Anterior cingulate cortex (tissue), 58 donors: ENCODE measurements at regions not wholly inside any gene's neighbourhood (a gene's known extent, or its start where the extent isn't known, plus 50 kb on each side); places are given as distances from the start of the nearest gene placed in this dataset.

Experiments
- DNase-seq, 58 donors: peaks; one replicate each; lab custom pipeline; 2025; lab: John Stamatoyannopoulos, UW

GRCh38 chr13:84927442-84928169 lies 871.6 kb downstream of the SLITRK6 start:
- DNase-seq = no peak

GRCh38 chr13:84925443-84925842 lies 873.8 kb downstream of the SLITRK6 start:
- no peak for DNase-seq

- DNase-seq = no peak
These were observed 875.4 kb downstream of the SLITRK6 start for GRCh38 chr13:84923831-84924230.

GRCh38 chr13:84917252-84917878 lies 881.9 kb downstream of the SLITRK6 start:
- no peak for DNase-seq

GRCh38 chr13:84912720-84913119 lies 886.5 kb downstream of the SLITRK6 start:
- no peak for DNase-seq

GRCh38 chr13:84910423-84910822 lies 888.8 kb downstream of the SLITRK6 start:
- DNase-seq = no peak

- no peak for DNase-seq
These were observed 895.8 kb downstream of the SLITRK6 start for GRCh38 chr13:84903391-84903790.

GRCh38 chr13:84902243-84902642 lies 897.0 kb downstream of the SLITRK6 start:
- DNase-seq = no peak

- peak in 21 of 58 donors; percentile 0 to 37 (median 6) for DNase-seq
These were observed 903.1 kb downstream of the SLITRK6 start for GRCh38 chr13:84896128-84896527.

GRCh38 chr13:84894749-84895148 lies 904.5 kb downstream of the SLITRK6 start:
- DNase-seq = peak in 1 of 58 donors; percentile 4

- DNase-seq = no peak
These were observed 913.4 kb downstream of the SLITRK6 start for GRCh38 chr13:84885868-84886267.

GRCh38 chr13:84873951-84874350 lies 925.3 kb downstream of the SLITRK6 start:
- DNase-seq = no peak

GRCh38 chr13:84870190-84870589 lies 929.0 kb downstream of the SLITRK6 start:
- no peak for DNase-seq

- no peak for DNase-seq
These were observed 932.0 kb downstream of the SLITRK6 start for GRCh38 chr13:84867246-84867645.

GRCh38 chr13:84865783-84866221 lies 933.4 kb downstream of the SLITRK6 start:
- DNase-seq = peak in 25 of 58 donors; percentile 0 to 69 (median 7)

- no peak for DNase-seq
These were observed 934.9 kb downstream of the SLITRK6 start for GRCh38 chr13:84864341-84864740.

- no peak for DNase-seq
These were observed 952.1 kb downstream of the SLITRK6 start for GRCh38 chr13:84847107-84847506.

GRCh38 chr13:84845907-84846619 lies 953.2 kb downstream of the SLITRK6 start:
- DNase-seq = no peak

GRCh38 chr13:84844473-84844872 lies 954.7 kb downstream of the SLITRK6 start:
- DNase-seq = no peak

- DNase-seq = no peak
These were observed 955.9 kb downstream of the SLITRK6 start for GRCh38 chr13:84843368-84843767.

GRCh38 chr13:84834201-84834600 lies 951.9 kb upstream of the SLITRK1 start:
- no peak for DNase-seq
